Glomerular endothelial cell (primary cell): ENCODE measurements at regions not wholly inside any gene's neighbourhood (a gene's known extent, or its start where the extent isn't known, plus 50 kb on each side); places are given as distances from the start of the nearest gene placed in this dataset.
"Not testable (repeated sequence)": the region's sequence is repeated elsewhere in the genome, so short reads cannot be mapped to it uniquely, and the experiment has no call there.

Experiments used
- DNase-seq: peaks from one replicate; pipeline ENCODE4 v3.0.0-alpha.2; 2011; ENCODE audit warnings: low read depth, low spot score; ENCODE audit errors: extremely low read depth

DNA sequence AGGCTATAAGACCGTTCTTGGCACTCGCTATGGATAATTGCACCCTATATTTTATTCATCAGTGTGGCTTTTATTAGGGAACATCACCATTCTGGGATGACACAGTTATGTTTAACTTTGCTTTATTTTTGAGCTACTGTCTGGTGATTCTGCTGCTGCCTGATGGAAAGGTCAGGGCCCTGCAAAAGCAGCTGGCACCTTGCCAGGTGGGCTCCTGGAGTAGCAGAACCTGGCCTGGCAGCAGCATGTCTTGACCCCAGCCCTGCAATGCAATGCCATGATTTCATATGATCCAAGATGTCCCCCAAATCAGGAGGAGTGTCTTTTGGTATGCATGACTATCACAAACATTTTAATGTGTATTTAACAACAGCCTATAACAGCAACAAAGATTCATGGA is 228.4 kb upstream of the RSPO3 start:
- no peak for DNase-seq

DNA sequence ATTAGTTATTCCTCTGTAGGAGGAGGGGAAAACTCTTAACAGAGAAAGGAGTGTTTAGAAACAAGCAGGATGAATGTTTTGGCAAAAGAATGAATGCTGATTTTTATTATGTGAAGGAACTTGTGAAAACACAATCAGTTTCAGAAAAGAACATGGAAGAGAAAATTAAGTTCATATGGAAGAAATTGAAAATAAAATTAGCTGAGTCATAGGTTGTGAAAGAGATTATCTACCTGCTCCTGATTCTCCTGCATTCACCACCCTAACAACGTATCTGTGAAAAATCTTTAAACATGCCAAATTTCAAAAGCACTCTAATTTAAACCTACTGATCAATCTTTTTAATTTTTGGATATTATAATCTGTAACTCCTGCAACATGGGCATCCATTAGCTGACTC is 227.3 kb upstream of the RSPO3 start:
- no peak for DNase-seq

DNA sequence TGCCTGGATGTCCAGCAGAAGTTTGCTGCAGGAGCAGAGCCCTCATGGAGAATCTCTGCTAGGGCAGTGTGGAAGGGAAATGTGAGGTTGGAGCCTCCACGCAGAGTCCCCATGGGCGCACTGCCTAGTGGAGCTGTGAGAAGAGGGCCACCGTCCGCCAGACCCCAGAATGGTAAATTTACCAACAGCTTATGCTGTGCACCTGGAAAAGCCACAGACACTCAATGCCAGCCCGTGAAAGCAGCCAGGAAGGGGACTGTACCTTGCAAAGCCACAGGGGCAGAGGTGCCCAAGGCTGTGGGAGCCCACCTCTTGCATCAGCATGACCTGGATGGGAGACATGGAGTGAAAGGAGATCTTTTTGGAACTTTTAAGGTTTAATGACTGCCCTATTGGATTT is 225.6 kb upstream of the RSPO3 start:
- not testable (repeated sequence) for DNase-seq

DNA sequence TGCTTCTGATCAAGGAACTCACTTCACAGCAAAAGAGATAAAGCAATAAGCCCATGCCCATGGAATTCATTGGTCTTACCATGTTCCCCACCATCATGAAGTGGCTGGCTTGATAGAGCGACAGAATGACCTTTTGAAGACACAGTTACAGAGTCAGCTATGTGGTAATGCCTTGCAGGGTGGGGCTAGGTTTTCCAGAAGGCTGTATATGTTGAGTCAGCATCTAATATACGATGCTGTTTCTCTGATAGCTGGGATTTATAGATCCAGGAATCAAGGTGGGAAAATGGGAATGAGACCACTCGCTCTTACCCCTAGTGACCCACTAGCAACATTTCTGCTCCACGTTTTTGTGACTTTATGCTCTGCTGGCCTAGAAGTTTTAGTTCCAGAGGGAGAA is 220.7 kb upstream of the RSPO3 start:
- DNase-seq = no peak

DNA sequence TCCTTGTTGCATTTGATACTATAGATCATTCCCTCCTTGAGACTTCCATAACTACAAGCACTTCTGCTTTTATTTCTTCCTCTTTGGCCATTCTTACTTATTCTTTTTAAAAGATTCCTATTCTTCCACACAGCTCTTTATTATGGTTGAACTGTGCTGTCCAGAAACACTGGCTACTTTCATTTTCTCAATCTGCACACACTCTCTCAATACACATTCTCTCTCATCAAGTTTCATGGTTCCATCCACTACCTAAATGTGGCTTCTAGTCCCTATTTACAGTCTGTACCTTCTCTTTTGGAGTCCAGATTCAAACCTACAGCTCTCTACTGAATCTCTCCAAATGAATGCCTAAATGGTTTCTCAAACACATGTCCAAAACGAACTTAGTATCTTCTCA is 214.3 kb upstream of the RSPO3 start:
- DNase-seq = no peak

DNA sequence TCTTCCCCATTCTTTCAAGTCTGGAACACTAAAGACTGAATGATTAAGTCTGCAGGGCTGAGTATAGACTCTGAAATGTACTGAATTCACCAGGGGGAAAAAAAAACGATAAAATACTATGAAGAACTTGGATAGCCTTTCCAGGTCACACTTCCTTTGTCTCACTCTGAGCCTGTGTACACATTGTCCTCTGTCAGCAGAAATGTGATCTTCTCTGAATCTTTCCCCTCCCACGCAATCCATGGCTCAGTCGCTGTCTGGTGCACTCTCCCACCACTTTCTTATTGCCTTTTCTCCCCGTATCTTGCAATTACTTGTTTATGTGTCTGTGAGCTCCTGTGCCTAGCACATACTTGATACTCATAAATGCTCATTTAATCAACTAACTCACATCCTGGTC is 212.6 kb upstream of the RSPO3 start:
- no peak for DNase-seq

DNA sequence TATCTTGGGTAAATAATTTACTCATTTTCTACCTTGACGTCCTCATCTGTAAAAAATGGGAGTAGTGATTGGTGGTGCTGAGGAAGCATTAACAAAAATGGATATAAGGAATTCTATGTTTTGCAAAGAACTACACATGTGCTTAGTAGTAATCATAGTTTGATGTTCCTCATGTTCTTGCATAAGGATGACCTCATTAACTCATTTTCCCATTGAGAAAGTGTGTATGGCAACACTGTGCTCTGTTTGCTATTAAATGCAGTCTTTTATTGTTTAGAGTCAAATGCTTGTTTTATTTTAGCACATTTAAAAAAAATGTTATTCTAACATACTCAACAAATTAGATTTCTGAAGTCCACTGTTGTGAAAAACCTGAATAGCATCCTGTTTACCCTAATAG is 211.2 kb upstream of the RSPO3 start:
- DNase-seq = no peak

DNA sequence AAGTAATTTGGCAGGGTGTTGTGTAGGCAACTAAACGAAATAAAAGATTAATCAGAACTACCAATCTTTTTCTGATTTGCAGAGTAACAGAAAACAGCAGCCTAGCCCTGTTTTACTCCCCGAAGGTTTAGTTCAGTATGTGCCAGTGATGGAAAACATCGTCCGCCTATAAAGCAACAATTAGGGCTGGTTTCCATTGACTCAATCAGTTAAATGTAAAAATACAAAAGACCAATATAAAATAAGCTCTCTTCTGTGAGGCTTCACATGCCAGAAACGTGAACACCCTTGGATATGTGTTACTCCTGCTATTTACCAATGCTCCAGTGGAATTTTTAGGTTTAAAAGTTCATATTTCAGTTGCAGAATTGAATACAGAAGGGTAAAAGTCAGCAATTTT is 210.5 kb upstream of the RSPO3 start:
- no peak for DNase-seq

DNA sequence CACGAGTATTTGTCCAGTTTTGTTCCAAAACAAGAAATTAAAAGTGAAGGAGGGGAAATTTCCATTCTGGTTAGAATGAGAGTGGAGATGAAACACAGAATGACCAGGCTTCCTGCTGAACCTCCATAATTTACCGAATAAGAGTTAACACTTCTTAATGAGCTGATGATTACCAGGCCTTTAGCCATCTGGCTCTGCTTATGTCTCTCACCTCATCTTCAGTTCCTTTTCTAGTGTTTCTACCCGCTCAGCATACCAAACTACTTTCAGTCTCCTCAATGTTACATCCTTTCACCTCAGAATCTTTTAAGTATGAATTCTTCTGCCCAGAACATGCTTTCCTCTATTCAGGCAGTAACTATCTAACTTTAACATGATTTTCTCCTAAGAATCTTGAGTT is 209.0 kb upstream of the RSPO3 start:
- no peak for DNase-seq

DNA sequence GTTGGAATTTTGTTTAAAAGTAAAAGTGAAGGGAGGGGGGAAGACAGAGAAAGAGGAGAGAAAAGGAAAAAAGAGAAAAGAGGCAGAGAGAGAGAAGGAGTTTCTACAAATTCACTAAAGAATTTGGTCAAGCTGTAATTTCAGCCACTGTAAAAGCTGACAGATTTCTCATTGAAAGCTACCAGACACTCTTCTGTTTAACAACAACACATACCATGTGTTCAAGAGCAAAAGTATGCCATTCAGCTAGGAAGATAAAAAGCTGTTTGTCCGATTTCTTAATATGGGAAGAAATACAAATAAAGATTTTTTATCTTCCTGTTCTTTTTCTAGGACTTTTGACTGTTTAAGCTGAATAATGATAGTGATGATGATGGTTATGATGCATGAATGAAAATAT is 204.8 kb upstream of the RSPO3 start:
- no peak for DNase-seq

DNA sequence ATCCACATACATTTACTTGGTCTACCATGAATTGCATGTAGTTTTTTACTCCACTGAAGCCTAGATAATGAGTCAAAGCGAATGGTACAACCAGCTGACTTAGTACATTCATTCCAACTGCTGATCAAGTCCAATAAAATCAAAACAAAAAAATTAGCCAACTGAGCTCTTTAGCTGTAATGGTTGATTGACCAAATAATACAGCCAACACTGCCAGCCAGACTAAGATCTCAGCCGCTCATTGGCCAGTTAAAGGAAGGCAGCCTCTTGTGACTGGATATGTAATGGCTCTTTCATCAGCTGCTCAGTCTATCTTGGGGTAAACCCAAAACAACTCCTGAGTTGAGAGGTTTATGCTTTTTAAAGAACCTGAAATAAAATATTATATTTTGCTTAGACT is 204.3 kb upstream of the RSPO3 start:
- DNase-seq = no peak

DNA sequence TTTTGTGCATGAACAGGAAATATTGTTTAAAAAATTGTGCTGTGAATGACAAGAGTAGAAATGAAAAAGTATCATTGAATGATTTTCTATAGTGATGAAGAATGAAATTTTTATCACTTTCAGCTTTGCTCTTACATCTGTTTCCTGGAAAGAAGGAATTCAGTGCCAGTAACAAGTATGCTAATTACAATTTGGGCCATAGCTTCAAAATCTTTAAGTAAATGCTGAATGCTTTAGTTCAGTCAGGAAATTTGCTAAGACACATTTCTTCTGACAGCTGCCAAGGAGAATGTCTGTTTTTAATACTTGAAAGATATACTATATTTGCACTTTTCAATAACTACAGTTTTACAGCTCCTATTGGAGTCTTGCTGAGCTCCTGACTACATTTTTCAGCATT is 203.7 kb upstream of the RSPO3 start:
- DNase-seq = no peak

DNA sequence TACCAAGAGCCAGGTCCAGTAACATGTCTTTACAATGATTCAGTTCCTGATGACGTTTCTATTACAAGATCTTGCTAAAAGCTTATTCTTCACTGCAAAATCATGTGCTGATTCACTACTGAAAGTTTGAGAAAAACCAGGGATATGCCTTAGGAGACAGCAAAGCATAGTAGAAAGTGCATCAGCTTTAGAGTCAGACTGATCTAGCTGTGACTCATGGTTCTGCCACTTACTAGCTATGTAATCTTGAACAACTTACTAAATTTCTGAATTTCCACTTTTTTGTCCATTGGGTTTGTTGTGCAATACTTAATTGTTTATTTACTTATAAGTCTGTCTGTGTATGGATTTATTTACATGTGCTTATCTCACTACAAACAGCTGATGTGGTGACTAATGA is 198.5 kb upstream of the RSPO3 start:
- DNase-seq = peak; percentile 69

DNA sequence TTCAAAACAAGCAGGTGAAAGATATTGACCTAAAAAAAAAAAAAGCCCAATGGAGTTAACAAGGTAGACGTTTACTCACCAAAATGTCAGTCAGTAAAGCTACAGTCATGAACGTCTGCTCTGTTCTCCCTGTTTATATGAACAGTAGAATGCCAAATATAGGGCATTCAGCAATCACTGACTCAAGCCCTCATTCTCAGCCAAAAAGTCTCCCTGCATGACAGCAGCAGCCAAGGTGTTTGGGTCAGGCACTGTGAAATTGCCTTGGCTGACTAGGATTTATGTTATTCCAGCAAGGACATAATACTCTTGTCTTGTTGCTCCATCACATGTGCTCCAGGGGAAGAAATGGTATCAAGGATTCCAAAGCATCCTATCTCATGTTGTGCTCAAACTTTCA is 194.7 kb upstream of the RSPO3 start:
- no peak for DNase-seq

DNA sequence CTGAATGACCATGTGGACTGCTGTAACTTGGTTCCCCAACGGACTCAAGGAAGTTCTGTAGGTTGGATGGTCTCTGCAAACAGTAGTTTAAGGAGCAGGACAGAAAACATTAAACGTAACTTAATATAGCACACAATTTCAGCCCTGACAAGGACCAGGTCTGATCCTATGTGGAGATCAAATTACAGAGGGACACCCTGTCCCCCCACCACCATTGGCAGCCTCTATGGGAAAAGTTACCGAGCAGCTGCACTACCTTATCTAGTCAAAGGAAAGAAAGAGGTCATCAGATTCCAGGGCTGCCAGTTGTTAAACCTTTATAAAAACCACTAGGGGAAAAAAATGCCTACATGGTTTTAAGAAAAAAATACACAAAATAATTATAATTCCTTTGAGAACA is 191.5 kb upstream of the RSPO3 start:
- DNase-seq = no peak

DNA sequence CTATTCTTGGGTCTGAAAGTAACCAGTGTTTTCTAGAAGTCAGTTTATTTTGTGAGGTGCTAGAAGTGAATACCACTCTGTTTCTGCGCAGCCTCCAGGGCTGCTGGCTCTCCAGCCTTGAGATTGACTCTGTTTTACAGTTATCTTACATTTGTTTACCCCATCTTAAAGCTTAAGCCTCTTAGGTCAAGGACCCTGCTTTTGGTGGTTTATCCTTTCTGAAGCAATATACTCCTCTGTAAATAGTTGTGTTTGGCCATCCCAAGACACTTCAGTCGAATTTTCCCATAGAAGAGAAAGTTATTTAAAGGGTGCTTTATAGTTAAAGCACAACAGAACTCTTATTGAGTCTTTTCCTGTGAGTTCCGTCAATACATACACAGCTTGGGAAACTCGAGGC is 190.6 kb upstream of the RSPO3 start:
- no peak for DNase-seq

DNA sequence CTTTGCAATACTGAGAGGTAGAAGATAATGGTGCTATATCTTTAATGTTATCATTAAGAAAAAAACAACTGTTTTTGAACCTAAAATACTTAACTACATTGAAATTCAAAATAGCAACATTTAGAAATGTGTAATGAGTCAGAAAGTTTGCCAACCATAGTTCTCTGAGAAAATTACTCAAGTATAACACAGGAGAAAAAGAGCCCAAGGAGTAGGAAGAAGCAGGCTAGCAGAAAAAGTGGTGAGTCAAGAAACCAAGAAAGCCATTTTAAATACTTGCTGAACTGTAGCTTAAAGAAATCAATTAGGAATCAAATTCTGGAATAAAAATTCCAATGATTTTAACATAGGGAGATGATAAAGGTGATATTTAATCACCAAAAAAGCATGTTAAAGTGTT is 181.0 kb upstream of the RSPO3 start:
- no peak for DNase-seq

DNA sequence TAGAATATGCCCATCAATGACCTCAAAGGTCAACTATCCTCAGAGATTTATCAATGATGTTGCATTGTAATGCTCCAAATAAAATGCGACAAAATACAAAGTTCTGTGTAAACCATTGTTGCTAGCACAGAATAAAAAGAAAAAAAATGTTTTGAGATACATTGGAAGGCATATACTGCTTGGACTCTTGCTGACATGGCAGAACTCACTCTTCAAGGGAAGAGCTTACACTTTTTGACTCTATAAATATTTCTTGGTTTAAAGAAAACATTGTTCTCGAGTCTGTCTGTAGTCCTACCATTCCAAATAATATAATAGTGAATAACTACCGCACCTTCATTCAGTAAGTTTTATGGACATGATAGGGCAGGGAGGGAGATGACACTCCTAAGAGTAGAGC is 178.7 kb upstream of the RSPO3 start:
- DNase-seq = no peak

DNA sequence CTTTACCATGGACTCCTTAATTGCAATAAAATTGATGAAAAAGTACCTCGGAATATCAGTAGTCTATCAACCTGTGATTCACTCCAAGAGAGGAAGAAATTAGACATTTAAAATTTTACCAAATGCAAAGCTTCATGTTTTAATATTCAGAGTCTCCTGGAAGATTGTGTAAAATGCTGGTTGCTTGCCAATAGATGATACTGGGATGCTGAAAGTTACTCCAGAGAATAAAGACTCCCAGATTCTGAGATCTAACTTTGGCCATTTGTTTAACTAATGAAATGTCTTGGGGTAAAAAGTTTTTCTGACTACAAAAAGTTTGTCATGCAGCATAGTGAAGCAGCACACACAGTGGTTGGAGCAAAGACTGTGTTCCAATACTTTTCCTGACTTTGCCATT is 176.7 kb upstream of the RSPO3 start:
- no peak for DNase-seq

DNA sequence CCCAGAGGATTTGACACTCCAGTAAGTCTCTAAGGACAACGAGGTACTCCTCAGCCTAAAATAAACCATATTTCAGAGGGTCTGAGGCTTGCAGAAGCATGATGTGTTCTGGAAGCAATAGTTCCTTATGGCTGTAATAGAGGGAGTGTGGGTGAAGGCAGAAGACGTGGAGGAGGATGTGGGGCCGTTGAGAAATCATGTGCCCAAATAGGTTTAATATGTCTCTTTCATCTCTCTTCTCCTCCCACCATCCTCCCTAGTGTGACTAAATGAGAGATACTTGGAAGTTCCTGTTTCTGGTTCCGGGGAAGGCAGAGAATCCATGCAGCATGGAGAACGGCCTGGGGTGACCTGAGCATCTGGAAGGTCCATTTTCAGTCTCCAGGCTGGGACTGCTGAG is 174.0 kb upstream of the RSPO3 start:
- DNase-seq = no peak

DNA sequence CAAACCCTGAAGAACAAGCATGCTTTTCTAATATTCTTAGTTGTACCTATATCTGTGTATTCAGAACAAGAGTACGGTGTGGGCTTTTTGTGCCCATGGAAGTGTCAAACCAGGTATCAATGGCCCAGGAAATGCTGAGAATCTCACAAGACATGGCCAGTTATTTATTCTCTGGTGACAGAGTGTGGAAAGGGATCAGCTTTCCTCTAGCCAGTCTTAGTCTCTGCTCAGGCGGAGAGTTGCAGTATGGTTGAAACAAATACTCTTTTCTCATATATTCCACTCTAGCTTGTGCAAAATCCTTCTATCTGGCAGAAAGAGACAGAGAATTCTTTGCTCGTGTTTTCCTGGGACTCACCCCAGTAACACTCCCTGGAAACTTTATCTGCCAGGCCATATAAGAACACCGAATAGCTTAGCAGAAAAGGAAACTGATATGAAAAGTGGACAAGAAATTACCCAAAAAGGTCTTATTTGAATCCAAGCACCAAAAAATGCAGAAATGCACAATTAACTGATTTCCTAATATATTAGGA is 173.3 kb upstream of the RSPO3 start:
- DNase-seq = no peak

DNA sequence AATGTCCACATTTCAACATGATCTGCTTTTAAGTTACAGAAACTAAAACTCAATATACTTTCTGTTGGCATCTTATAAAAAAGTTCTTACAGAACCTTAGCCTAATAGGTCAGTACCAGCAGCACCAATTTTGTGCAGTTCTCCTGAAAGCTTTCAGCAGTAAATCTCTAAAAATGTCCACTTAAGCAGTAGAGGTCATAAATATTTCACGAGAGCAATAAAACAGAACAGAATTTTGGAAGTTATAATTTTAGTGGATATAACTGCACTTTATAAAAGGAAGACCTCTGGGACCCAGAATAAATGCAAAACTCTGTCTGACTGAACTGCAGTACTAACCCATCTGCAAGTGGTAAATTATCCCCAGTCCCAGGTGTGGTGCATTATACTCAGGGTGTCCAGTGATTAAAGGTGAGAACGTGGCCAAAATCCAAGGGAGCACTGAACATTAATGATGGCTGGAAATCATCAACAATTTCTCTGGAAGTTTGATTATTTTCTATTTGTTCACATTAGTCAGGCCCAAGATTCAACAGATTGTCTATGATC is 172.6 kb upstream of the RSPO3 start:
- no peak for DNase-seq

DNA sequence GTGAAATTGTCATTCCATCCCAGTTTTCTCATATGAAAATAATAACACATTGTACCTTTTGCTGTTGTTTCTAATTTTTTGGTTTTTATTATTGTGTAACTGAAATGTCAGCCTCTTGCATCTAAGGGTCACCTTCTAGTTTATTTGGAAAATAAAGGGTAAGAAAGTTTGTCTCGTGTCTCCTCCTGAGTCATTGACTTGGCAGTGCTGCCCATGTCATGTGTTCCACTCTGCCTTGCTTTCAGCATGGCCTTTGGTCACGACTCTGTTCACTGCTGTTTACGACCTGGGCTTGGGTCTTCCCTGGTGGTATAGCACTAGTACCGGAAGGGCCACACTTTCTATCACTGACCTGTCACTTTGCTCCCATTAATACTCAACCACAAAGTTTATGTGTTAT is 171.4 kb upstream of the RSPO3 start:
- DNase-seq = no peak

DNA sequence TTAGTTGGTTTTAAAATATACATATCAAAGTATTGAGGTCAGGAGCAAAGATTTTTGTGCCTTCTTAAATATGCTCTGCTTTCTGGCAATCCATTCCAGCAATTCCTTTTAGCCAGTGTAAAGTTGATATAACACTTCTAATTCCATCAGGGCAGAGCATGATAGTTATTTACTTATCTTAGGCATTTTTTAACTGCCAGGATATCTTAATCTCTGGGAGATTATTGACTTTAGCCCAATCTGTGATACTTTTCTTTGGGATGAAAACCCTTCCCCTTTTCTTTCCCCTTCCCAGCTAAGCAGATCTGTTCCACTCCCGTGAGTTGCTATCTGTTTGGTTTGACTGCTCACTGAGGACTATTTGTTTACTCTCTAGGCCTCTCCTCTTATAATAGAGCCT is 168.7 kb upstream of the RSPO3 start:
- no peak for DNase-seq
